NK-92 treated with Interleukin-12 subunit alpha and Interleukin-12 subunit beta, amount 100 ng/mL, for 24 hours (cell line): ENCODE measurements at regions not wholly inside any gene's neighbourhood (a gene's known extent, or its start where the extent isn't known, plus 50 kb on each side); places are given as distances from the start of the nearest gene placed in this dataset.

Experiments
- DNase-seq: peaks from one replicate; lab custom pipeline; 2025; lab: John Stamatoyannopoulos, UW

DNA sequence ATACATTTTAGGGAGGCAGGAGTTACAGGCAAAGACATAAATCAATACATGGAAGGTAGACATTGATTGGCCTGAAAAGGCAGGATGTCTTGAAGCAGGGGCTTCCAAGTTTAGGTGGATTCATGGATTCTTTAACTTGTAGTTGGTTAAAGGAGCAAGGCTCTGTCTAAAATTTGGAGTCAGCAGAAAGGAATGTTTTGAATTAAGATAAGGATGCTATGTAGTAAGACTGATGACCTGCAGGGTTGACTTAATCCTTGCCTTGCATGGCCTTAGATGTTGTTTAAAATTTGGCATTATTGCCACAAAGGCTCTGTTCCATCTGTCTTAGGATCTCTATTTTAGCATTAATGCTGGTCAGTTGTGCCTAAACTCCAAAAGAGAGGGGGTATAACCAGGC lies 171.3 kb downstream of the C5orf15 start:
- no peak for DNase-seq

- DNase-seq, result no peak
Observed at GRCh38 chr5:133796186-133796585, 172.2 kb downstream of the C5orf15 start.

- DNase-seq, result no peak
Observed at GRCh38 chr5:133794771-133795415, 173.5 kb downstream of the C5orf15 start.

DNA sequence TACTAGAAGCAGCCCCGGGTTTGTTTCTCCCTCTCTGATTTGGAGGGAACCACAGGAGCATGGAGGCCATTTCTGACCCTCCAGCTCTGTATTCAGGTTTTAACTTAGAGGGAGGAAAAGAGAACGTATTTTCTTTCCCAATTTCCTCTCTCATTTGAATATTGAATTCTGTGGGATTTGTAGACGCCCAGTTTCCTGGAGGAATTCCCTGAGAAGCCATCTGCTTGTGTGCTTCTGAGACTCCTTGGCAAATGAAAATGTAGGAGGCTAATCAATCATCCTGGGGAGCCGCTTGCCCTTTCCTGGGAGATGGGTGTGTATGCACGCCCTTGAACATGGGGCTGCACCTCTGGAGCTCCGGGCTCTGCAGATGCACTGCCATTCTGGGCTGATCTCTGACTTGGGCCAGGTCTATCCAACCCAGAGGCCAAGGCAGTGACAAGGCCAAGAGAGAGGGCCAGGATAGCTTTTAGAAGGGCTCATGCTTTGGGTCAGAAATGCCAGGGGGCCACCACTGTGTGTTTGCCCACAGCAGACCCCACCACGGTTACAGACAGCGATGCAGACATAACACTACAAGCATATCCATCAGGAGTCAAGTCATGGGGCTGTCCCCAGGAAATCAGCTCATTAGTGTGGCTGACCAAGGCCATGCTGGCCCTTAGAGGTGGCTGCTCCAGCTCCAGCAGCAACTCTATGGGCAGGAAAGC lies 174.5 kb downstream of the C5orf15 start:
- no peak for DNase-seq

- DNase-seq, result no peak
Observed at GRCh38 chr5:133792655-133793054, 175.8 kb downstream of the C5orf15 start.

GRCh38 chr5:133792024-133792423 lies 176.4 kb downstream of the C5orf15 start:
- no peak for DNase-seq

DNA sequence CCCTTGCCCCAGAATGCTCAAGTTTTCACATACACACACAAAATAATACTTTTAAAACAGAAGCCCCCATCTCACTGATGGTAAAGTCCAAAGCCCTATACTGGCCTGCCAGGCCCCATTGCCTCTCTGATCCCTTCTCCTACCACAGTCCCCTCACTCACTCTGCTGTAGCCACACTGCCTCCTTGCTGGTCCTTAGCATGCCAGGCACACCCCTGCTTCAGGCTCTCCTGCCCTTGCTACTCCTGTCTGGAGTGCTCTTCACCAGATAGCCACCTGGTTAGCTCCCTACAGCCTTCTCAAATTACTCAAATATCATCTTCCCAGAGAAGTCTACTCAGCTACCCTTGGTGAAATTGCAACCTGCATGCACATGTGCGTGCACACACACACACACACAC lies 177.5 kb downstream of the C5orf15 start:
- no peak for DNase-seq

- no peak for DNase-seq
Observed at GRCh38 chr5:133789428-133789827, 177.1 kb upstream of the FSTL4 start.

DNA sequence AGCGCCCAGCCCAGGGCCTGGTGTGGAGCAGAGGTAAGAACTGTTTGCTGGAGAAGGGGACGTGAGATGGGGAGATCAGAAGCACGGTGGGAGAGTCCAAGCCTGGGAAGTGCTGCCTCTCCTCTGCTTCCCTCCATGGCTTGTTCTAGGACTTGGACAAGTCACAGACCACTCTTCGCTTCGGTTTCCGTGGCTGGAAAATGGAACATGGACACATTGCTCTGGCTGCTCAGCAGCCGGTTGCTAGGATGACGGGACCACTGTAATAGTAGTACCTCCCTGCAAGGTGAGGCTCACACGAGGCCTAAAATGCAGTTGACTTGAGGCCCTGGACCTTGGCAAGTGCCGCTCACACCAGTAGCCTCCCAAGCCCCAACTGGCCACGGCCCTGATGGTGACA lies 175.8 kb upstream of the FSTL4 start:
- no peak for DNase-seq

- no peak for DNase-seq
Observed at GRCh38 chr5:133786420-133786819, 174.1 kb upstream of the FSTL4 start.

DNA sequence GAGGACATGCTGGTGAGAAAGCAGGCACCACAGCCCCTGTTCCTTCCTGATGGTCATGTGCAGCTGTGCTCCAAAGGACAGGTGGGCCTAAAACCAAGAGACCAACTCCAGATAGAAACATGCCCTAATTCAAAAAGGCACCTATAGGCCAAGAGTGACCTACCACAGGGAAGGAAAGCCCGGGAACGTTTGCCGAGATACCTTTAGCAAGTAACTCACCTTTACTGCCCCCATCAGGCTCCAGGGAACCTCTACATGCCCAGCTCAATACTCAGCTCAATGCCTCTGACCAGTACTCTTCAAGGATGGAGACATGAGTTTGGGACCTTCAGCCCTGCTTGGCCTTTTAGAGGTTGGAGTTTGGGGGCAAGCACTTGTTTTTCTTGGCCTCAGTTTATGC lies 172.8 kb upstream of the FSTL4 start:
- no peak for DNase-seq

GRCh38 chr5:133783481-133783880 lies 171.1 kb upstream of the FSTL4 start:
- DNase-seq, result no peak

GRCh38 chr5:133782736-133783135 lies 170.4 kb upstream of the FSTL4 start:
- DNase-seq, result no peak

DNA sequence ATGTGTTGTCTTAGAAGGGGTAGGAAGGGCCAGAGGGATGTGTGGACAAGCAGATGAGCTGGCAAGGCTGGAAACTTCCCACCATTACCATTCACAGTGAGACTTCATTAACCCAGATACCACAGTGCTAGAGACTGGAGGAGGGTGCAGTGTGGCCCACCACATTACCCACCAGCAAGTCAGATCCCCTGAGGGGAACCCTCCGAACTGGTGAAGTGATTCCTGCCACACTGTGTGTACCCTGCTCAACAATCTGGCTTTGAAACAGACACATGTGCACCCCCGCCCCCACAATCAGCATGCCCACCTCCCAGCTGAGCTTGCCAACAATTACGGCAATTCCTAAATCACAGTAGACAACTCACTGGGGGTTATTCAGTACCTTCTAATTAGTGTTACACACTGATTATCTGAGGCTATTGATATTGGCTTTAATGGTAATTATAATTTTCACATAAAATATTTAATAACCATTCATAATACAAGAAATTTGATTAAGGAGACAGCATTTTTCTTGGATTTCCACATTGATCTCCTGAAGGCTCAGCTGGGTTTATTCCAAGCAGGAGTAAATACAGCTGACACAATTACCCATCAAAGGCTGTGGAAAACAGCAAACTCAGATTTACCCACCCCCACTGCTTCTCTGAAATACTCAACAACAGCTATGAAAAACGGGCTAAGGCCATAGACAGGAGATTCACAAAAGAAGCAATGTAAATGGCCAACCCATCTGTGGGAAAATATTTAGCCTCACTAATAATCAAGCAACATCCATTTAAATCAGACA lies 169.3 kb upstream of the FSTL4 start:
- no peak for DNase-seq

DNA sequence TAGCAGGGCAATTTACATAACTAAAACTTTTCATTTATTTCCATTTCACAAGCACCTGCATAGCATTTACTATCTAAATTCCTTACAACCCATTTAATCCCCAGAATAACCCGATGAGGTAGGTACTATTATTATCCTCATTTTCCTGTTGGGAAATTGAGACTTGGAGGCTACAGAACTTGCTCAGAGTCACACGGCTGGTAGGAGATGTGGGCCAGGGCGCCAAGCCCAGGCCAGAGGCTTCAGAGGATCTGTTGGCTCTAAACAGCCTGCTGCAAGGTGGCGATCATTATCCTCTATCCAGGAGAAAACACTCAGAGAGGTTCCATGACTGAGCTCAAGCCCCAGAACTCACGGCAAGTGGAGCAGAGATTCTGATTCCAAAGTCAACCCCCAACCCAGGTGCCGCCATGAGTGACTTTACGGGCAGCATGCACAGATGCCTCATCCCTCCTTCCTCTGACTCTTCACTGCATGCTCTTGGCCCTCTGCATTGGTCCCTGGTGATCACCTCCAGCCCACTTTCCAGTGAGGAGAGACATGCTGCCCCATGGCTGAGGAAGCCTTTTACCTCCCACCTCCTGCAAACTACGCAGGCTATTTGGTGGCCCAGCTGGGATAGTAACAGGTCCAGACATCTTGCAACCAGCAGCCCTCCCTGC lies 168.4 kb upstream of the FSTL4 start:
- no peak for DNase-seq

DNA sequence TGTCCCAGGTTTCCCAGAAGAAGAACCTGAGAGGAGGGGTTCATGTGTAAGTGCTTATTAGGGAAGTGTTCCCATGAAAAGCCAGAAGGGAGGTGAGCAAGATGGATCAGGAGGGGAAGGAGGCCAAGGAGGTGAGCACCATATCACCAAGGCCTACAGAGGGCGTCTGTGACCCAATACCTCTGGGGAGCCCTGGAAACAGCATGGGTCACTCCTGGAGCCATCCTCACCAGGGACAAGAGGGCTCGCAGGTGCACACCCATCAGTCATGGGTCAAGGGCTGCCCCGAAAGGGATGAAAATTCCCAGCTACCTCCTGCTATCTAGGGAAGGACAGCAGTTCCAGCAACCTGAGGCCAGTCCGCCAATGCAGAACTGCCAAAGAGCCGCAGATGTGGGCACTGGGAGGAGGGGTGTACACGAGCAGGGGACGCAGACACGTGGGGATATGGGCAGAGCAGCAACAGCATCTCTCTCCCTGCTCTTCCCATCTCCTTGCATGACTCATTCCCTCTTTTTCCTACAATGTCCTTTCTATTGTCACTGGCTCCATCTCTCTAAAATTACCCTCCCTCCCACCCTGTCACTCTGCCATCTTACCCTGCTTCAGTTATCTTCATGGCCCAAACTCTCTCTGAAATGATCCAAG lies 167.6 kb upstream of the FSTL4 start:
- DNase-seq, result no peak

- no peak for DNase-seq
Observed at GRCh38 chr5:133778636-133779035, 166.3 kb upstream of the FSTL4 start.

GRCh38 chr5:133777951-133778350 lies 165.6 kb upstream of the FSTL4 start:
- DNase-seq, result no peak

DNA sequence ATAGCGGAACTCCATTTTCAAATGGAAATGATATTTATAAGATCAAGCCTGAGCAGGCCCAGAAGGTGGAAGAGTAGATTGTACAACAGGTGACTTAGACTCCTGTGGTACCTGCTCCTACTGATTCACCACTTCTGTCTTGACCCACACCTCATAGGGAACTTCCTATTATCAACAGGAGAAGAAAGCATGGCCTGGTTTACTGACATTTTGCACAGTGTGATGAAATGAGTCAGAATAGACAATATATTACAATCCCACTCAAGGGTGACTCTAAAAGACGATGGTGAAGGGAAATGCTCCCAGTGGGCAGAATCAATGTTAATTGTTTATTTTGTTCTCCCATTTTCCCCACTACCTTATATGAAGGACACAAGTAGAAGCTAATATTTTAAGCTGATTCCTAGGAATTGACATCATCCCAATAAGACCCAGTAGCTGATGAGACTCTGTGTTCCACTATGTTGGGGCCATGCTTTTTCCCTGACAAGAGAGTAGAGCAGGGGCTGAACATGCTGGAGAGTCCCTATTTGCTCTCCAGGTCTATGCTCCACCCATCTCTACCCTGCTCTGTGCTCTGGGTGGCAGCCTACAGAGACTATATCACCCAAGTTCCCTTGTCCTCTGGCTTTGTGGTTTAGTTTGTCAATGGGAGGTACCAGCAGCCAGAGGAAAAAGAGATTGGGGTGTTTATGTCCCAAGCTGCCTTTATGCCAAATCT lies 163.4 kb upstream of the FSTL4 start:
- no peak for DNase-seq

- DNase-seq, result no peak
Observed at GRCh38 chr5:133773247-133774202, 161.2 kb upstream of the FSTL4 start.
